Testis (tissue), 2 donors: ENCODE measurements at regions not wholly inside any gene's neighbourhood (a gene's known extent, or its start where the extent isn't known, plus 50 kb on each side); places are given as distances from the start of the nearest gene placed in this dataset.

Experiments
- POLR2A ChIP-seq: fragments of 450-650 bp; IDR thresholded peaks from one replicate; pipeline ENCODE4 v1.6.1; 2017; ENCODE audit warnings: antibody characterized with exemption, mild to moderate bottlenecking, moderate library complexity
- TF ChIP-seq, protein P1 (sequence below), 3 experiments: fragments of 450-650 bp in 2 of 3; fragments of 200-600 bp in 1 of 3; sonication (generic) in 1 of 3; IDR thresholded peaks; one replicate each; pipeline ENCODE4 v1.5.1; 2016 to 2019; ENCODE audit warnings: antibody characterized with exemption in 3 of 3, mild to moderate bottlenecking in 2 of 3, moderate library complexity in 1 of 3

DNA sequence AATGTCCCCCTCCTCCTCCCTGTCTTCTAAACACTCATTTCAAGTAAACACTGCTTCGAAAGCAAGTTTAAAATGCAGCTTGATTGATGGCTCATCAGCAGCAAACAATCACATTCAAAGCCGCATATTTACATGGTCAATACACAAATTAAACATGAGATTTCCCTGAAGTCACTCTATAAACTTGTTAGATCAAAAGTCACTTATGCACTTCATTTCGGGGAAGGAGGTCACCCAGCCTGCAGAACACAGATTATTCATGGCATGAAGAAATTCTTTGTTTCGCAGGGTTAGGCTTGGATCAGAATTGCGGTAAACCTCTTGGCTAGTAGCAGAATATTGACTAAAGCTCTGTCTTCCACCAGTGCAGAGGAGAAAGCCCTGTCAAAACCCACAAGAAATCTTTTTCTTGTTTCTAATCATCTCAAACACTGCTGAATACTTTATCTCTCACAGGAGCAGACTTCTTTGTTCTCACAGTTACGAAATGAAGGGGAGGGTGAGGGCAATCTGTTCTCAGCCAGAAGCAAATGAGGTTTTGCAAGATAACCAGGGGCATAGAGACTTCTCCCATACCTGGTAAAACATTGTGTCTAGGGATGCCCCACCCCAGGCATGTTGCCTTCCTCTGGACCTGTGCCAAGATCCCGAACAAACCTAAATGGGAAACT lies 133.3 kb upstream of the CHL1 start:
- TF ChIP-seq, protein P1, sequence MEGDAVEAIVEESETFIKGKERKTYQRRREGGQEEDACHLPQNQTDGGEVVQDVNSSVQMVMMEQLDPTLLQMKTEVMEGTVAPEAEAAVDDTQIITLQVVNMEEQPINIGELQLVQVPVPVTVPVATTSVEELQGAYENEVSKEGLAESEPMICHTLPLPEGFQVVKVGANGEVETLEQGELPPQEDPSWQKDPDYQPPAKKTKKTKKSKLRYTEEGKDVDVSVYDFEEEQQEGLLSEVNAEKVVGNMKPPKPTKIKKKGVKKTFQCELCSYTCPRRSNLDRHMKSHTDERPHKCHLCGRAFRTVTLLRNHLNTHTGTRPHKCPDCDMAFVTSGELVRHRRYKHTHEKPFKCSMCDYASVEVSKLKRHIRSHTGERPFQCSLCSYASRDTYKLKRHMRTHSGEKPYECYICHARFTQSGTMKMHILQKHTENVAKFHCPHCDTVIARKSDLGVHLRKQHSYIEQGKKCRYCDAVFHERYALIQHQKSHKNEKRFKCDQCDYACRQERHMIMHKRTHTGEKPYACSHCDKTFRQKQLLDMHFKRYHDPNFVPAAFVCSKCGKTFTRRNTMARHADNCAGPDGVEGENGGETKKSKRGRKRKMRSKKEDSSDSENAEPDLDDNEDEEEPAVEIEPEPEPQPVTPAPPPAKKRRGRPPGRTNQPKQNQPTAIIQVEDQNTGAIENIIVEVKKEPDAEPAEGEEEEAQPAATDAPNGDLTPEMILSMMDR (IDR thresholded peaks at IDR 0.05), result no peak
- no peak for TF ChIP-seq POLR2A
